ENCODE measurements at regions not wholly inside any gene's neighbourhood (a gene's known extent, or its start where the extent isn't known, plus 50 kb on each side); places are given as distances from the start of the nearest gene placed in this dataset.

GRCh38 chr16:63442246-63442645 lies 1406.0 kb upstream of the CDH8 start:
- no peak for TF ChIP-seq CTCF (IDR thresholded peaks at IDR 0.05)
- Histone ChIP-seq H3K36me3 (no peaks in the 10 kb centered on the region), H3K27ac (no peak overlapping the region), H3K27me3 (replicated peaks; ENCODE audit: insufficient read depth) (no peaks in the 10 kb centered on the region), H3K4me3 (no peak overlapping the region), H3K4me1 (ENCODE audit: control insufficient read depth in 1 of 2, low read depth in 2 of 2) (no peaks in the 10 kb centered on the region), H3K9me3 (no peaks in the 10 kb centered on the region)
- DNase-seq (ENCODE audit: low spot score) (no peak), ATAC-seq (ENCODE audit: insufficient number of reproducible peaks, low FRiP score, low read depth) (no peak)

- no peaks in the 10 kb centered on the region for H3K9me3 ChIP-seq
- no peaks in the 10 kb centered on the region for H3K4me1 ChIP-seq (ENCODE audit: control insufficient read depth in 1 of 2, low read depth in 2 of 2)
- no peaks in the 10 kb centered on the region for H3K36me3 ChIP-seq
- no peak for DNase-seq (ENCODE audit: low spot score)
- no peak for ATAC-seq (ENCODE audit: insufficient number of reproducible peaks, low FRiP score, low read depth)
- H3K27ac ChIP-seq: no peak overlapping the region
- H3K4me3 ChIP-seq: no peak overlapping the region
- no peaks in the 10 kb centered on the region for H3K27me3 ChIP-seq (replicated peaks; ENCODE audit: insufficient read depth)
- no peak for TF ChIP-seq CTCF (IDR thresholded peaks at IDR 0.05)
Measured at GRCh38 chr16:63426275-63426870, 1390.1 kb upstream of the CDH8 start.

- Histone ChIP-seq H3K4me3 (no peak overlapping the region), H3K27ac (no peak overlapping the region), H3K9me3 (no peaks in the 10 kb centered on the region), H3K36me3 (no peaks in the 10 kb centered on the region), H3K4me1 (ENCODE audit: control insufficient read depth in 1 of 2, low read depth in 2 of 2) (no peaks in the 10 kb centered on the region), H3K27me3 (replicated peaks; ENCODE audit: insufficient read depth) (no peaks in the 10 kb centered on the region)
- no peak for TF ChIP-seq CTCF (IDR thresholded peaks at IDR 0.05)
- ATAC-seq (ENCODE audit: insufficient number of reproducible peaks, low FRiP score, low read depth) (no peak), DNase-seq (ENCODE audit: low spot score) (no peak)
Measured at GRCh38 chr16:63422715-63423114, 1386.5 kb upstream of the CDH8 start.

GRCh38 chr16:63416712-63417111 lies 1380.5 kb upstream of the CDH8 start:
- no peak for TF ChIP-seq CTCF (IDR thresholded peaks at IDR 0.05)
- no peak overlapping the region for H3K4me3 ChIP-seq
- H3K9me3 ChIP-seq: no peaks in the 10 kb centered on the region
- H3K36me3 ChIP-seq: no peaks in the 10 kb centered on the region
- DNase-seq (ENCODE audit: low spot score) (no peak), ATAC-seq (ENCODE audit: insufficient number of reproducible peaks, low FRiP score, low read depth) (no peak)
- H3K4me1 ChIP-seq (ENCODE audit: control insufficient read depth in 1 of 2, low read depth in 2 of 2): no peaks in the 10 kb centered on the region
- no peak overlapping the region for H3K27ac ChIP-seq
- H3K27me3 ChIP-seq (replicated peaks; ENCODE audit: insufficient read depth): no peaks in the 10 kb centered on the region

- H3K9me3 ChIP-seq: no peaks in the 10 kb centered on the region
- H3K27me3 ChIP-seq (replicated peaks; ENCODE audit: insufficient read depth): no peaks in the 10 kb centered on the region
- no peak for TF ChIP-seq CTCF (IDR thresholded peaks at IDR 0.05)
- DNase-seq (ENCODE audit: low spot score) (no peak), ATAC-seq (ENCODE audit: insufficient number of reproducible peaks, low FRiP score, low read depth) (no peak)
- H3K36me3 ChIP-seq: no peaks in the 10 kb centered on the region
- no peak overlapping the region for H3K4me3 ChIP-seq
- H3K4me1 ChIP-seq (ENCODE audit: control insufficient read depth in 1 of 2, low read depth in 2 of 2): no peaks in the 10 kb centered on the region
- no peak overlapping the region for H3K27ac ChIP-seq
Measured at GRCh38 chr16:63415014-63415413, 1378.8 kb upstream of the CDH8 start.
